22Rv1 (cell line): ENCODE measurements at regions not wholly inside any gene's neighbourhood (a gene's known extent, or its start where the extent isn't known, plus 50 kb on each side); places are given as distances from the start of the nearest gene placed in this dataset.

ENCODE experiments used
- H3K27ac ChIP-seq: fragments of 450-650 bp; 2 replicates; pipeline ENCODE4 v1.5.1; 2017
- ZFX ChIP-seq: fragments of 450-650 bp; IDR thresholded peaks from 2 replicates; pipeline ENCODE4 v1.6.1; 2017; ENCODE audit warnings: antibody characterized with exemption, borderline replicate concordance
- TF ChIP-seq, protein P1 (sequence below): fragments of 450-650 bp; IDR thresholded peaks from 2 replicates; pipeline ENCODE4 v1.5.1; 2017; ENCODE audit warnings: mild to moderate bottlenecking

GRCh38 chr16:61576476-61576875 is 459.8 kb downstream of the CDH8 start:
- H3K27ac ChIP-seq: no peak overlapping the region
- no peak for TF ChIP-seq ZFX
- TF ChIP-seq, protein P1, sequence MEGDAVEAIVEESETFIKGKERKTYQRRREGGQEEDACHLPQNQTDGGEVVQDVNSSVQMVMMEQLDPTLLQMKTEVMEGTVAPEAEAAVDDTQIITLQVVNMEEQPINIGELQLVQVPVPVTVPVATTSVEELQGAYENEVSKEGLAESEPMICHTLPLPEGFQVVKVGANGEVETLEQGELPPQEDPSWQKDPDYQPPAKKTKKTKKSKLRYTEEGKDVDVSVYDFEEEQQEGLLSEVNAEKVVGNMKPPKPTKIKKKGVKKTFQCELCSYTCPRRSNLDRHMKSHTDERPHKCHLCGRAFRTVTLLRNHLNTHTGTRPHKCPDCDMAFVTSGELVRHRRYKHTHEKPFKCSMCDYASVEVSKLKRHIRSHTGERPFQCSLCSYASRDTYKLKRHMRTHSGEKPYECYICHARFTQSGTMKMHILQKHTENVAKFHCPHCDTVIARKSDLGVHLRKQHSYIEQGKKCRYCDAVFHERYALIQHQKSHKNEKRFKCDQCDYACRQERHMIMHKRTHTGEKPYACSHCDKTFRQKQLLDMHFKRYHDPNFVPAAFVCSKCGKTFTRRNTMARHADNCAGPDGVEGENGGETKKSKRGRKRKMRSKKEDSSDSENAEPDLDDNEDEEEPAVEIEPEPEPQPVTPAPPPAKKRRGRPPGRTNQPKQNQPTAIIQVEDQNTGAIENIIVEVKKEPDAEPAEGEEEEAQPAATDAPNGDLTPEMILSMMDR: no peak

GRCh38 chr16:61575617-61576016 is 460.6 kb downstream of the CDH8 start:
- H3K27ac ChIP-seq: no peak overlapping the region
- TF ChIP-seq, protein P1: no peak
- TF ChIP-seq ZFX: no peak

- no peak overlapping the region for H3K27ac ChIP-seq
- TF ChIP-seq, protein P1: no peak
- no peak for TF ChIP-seq ZFX
Measured at GRCh38 chr16:61569028-61569427, 467.2 kb downstream of the CDH8 start.

GRCh38 chr16:61564716-61565115 is 471.5 kb downstream of the CDH8 start:
- no peak for TF ChIP-seq ZFX
- TF ChIP-seq, protein P1: no peak
- H3K27ac ChIP-seq: no peak overlapping the region

DNA sequence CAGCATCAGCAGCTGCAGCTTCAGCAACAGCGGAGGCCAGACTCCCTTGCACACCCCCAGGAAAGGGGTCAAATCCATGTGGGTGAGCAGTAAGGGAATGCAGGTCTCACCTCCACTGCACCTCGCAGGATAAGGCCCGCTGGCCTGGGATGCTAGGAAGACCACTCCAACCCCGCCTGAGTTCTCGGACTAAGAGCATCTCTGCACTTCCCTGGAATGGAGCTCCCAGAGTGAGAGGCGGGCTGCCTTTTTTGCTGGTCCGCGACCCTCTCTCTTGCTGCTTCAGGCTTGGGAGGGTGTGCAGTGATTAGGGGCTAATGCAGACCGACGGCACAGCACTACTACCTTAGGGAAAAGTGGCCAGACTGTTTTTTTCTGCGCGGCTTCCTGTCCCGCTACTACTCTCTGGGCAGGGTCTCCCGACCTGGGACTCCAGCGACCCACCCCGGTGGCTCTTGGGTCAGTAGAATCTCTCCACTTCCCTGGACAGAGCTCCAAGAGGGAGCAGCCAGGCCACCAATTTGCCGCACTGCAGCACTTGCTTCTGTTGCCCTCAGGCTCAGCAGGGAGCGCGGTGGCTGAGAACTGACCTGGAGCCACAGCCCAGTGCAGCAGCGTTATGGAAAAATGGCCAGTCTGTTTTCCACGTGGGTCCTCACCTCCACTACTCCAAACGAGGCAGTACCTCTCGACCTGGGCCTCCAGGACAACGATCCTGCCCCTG is 480.4 kb downstream of the CDH8 start:
- no peak overlapping the region for H3K27ac ChIP-seq
- TF ChIP-seq, protein P1: no peak
- TF ChIP-seq ZFX: no peak

GRCh38 chr16:61549327-61549726 is 486.9 kb downstream of the CDH8 start:
- no peak overlapping the region for H3K27ac ChIP-seq
- TF ChIP-seq, protein P1: no peak
- TF ChIP-seq ZFX: no peak

GRCh38 chr16:61547626-61548025 is 488.6 kb downstream of the CDH8 start:
- H3K27ac ChIP-seq: no peak overlapping the region
- TF ChIP-seq, protein P1: no peak
- no peak for TF ChIP-seq ZFX
